HS-5 (cell line): ENCODE measurements at regions not wholly inside any gene's neighbourhood (a gene's known extent, or its start where the extent isn't known, plus 50 kb on each side); places are given as distances from the start of the nearest gene placed in this dataset.
"Not testable (repeated sequence)": the region's sequence is repeated elsewhere in the genome, so short reads cannot be mapped to it uniquely, and the experiment has no call there.

Source experiments
- DNase-seq: peaks from one replicate; pipeline ENCODE4 v3.0.0-alpha.2; 2012; ENCODE audit warnings: low read depth

DNA sequence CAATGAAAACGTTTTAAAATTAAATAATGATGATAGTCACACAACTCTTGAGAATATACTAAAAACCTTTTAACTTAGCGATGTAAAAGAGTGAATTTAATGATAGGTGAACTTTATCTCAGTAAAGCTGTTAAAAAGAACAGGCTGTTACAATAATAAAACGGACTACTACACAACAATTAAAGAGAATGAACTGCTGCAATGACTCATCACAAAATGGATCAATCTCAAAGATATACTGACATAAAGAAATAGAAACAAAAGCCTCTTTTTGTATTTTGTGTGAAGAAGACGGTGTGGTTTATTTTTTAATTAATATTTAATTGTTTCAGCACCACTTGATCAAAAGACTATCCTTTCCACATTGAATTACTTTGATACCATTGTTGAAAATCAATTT is 352.4 kb upstream of the GJE1 start:
- no peak for DNase-seq

GRCh38 chr6:141764388-141764787 is 368.3 kb upstream of the GJE1 start:
- peak; percentile 28 for DNase-seq

GRCh38 chr6:141758430-141758829 is 374.3 kb upstream of the GJE1 start:
- no peak for DNase-seq

GRCh38 chr6:141753180-141753579 is 379.5 kb upstream of the GJE1 start:
- DNase-seq = no peak

GRCh38 chr6:141752677-141753076 is 380.0 kb upstream of the GJE1 start:
- DNase-seq = no peak

- DNase-seq = not testable (repeated sequence)
Observed at GRCh38 chr6:141746324-141746723, 386.4 kb upstream of the GJE1 start.

- DNase-seq = no peak
Observed at GRCh38 chr6:141744971-141745370, 387.8 kb upstream of the GJE1 start.

DNA sequence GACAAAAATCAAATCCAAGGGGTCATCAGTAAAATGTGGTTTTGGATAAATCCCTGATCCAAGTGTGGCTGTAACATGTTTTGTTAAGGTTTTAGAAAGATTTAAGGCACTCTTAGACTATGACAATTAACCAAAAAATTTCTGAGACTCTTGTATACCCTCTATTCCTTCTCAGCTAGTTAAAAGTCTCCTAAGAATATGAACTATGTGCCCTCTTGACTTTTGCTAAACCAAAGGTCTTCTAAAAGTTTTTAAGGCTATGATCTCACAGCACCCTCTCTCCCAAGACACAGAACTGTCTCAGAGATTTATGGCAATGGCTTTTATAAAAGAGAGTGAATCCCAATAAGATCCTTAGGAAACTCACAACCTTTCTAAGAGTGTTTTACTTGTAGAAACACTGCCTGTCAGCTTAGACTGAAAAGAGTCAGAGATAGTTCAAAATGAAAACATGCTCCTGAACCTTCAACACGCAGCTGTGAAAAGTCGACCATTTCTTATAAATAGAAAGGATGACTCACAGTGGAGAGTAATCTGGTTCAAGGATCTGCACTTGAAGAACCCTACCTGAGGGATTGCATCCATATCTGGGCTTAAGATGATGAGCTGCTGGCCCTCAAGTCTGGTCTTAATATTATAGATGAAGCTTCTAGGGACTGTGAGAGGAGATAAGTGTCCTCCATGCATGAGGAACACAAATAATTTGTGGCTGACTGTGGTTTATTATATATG is 388.4 kb upstream of the GJE1 start:
- no peak for DNase-seq

- DNase-seq = no peak
Observed at GRCh38 chr6:141736104-141736503, 396.6 kb upstream of the GJE1 start.

GRCh38 chr6:141735126-141735525 is 397.6 kb upstream of the GJE1 start:
- no peak for DNase-seq

DNA sequence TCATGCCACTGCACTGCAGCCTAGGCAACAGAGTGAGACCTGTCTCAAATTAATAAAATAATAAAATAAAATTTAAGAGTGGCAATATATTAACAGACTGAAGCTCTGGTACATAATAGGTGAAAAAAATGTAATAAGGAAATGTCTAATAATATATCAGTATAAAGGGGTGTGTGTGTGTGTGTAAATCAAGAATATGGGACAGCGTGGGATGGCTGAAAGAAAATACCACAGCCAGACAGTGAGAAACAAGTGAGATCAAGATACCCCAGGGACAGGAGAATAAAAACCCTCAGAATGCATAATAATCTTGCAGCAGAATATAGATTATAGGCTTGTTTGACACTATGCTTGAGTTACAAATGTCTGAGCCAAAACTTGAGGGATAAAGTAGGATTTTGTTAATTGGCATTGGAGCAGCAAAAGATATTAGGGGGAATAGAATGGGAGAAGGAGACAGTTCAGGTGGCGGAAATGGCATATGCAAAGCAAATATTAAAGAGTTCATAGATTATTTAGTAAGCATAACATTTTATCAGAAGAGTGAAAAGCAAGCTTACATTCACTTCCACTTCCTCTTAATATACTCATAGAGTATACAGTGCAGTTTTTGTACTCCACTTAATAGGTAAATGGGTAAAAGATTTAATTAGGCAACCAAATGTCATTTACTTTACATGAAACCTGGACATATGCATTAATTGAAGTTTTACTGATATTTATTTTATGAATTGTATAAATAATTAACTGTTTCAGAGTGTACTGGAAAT is 398.5 kb upstream of the GJE1 start:
- DNase-seq = no peak

GRCh38 chr6:141729146-141729545 is 403.6 kb upstream of the GJE1 start:
- no peak for DNase-seq

DNA sequence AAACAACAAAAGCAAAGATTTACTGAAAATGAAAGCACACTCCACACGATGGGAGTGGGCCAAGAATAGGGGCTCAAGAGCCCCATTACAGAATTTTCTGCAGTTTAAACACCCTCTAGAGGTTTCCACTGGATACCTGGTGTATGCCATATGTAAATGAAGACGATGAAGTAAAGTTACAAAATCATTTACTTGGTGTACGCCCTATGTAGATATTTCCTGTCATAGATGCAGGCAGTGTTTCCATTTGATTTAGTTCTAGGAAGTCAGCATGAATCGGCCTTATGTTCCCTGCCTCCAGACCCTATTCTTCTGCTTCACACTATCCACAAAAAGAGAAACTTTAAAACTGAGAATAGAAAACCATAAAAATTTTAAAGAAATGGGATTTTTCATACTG is 404.4 kb upstream of the GJE1 start:
- DNase-seq = no peak

- DNase-seq = no peak
Observed at GRCh38 chr6:141726248-141726647, 406.5 kb upstream of the GJE1 start.

DNA sequence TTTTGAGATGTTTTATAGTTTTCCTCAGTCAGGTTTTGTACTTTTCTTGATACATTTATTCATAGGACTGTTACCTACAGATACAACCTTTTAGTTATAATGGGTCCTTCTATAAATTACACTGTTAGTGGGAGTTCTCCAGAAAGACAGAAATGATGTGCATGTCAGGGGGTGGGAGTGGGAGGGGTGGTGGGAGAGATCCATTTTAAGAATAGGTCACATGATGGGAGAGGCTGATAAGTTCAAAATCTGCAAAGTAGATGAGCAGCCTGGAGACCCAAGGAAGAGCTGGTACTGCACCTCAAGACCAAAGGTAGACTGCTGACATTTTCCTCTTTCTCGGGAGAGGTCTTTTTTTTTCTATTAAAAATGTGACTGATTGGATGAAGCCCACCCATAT is 408.0 kb upstream of the GJE1 start:
- DNase-seq = no peak

GRCh38 chr6:141719476-141719875 is 413.2 kb upstream of the GJE1 start:
- no peak for DNase-seq

GRCh38 chr6:141705431-141705830 is 427.3 kb upstream of the GJE1 start:
- no peak for DNase-seq

DNA sequence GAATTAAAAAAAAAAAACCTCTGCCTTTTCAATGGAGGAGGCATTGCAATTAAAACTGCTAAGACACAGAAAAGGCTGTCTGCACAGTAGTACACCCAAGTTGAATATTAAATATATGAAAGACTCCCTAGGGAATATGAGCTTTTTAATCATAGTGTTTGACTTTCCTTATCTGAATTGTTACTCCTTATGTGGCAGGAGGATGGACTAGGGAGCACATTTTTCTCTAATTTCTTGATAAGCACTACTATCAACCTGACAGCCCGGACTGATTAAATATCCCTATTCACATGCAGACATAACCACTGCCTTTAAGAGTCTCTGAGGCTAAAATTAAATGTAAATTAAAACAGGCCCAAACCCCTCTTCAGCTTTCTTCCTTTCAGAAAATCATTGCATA is 428.6 kb upstream of the GJE1 start:
- DNase-seq = no peak

GRCh38 chr6:141701732-141702131 is 431.0 kb upstream of the GJE1 start:
- DNase-seq = no peak

DNA sequence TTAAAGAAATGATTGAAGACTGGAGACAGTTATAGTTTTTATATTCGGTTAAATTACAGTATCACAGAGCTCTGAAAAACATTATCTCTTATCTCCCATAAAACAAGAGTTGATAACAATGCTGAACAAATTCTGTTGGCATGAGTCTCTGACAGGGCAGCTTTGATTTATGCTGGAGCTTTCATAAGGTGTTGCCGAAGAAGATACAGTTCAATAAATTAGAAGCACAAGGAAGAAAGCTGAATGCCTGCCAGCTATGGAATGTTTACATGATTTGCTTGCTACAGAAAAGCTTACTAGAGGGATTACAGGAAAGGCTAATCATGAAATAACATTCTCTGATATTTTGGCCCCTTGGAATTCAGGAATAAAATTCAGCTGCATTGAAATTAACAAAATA is 431.9 kb upstream of the GJE1 start:
- DNase-seq = no peak

- DNase-seq = no peak
Observed at GRCh38 chr6:141688916-141689315, 443.8 kb upstream of the GJE1 start.

DNA sequence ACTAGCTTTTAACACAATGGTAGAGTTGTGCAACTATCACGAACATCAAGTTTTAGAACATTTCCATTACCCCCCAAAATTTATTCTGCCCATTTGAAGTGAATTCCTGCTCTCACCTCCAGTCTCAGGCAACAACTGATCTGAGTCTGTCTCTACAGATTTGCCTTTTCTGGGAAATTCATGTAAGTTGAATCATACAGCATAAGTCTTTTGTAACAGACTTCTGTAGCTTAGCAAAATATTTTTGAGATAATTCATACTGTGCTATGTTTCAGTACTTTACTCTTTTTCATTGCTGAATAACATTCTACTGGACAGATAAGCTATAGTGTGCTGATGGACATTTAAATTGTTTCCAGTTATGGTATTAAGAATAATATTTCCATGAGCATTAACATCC is 447.3 kb upstream of the GJE1 start:
- peak; percentile 9 for DNase-seq

GRCh38 chr6:141682391-141682790 is 450.3 kb upstream of the GJE1 start:
- peak; percentile 37 for DNase-seq
